ENCODE measurements at regions not wholly inside any gene's neighbourhood (a gene's known extent, or its start where the extent isn't known, plus 50 kb on each side); places are given as distances from the start of the nearest gene placed in this dataset.

- TF ChIP-seq CTCF (IDR thresholded peaks at IDR 0.05 in 4 of 5, conservative IDR thresholded peaks at IDR 0.05 in 1 of 5) (no peak), POLR2A (IDR thresholded peaks at IDR 0.05) (no peak)
These were observed 140.0 kb downstream of the ZNF365 start for GRCh38 chr10:62514079-62514693.

Data from gastrocnemius medialis (tissue), 4 donors.